Middle frontal gyrus (tissue), 1 donor: ENCODE measurements at regions not wholly inside any gene's neighbourhood (a gene's known extent, or its start where the extent isn't known, plus 50 kb on each side); places are given as distances from the start of the nearest gene placed in this dataset.

Source experiments
- DNase-seq: peaks from one replicate; pipeline ENCODE4 v3.0.0-alpha.2; 2015; ENCODE audit warnings: low spot score; ENCODE audit errors: extremely low spot score

- DNase-seq, result no peak
Measured at GRCh38 chr16:64543031-64543430, 578.8 kb downstream of the CDH11 start.

DNA sequence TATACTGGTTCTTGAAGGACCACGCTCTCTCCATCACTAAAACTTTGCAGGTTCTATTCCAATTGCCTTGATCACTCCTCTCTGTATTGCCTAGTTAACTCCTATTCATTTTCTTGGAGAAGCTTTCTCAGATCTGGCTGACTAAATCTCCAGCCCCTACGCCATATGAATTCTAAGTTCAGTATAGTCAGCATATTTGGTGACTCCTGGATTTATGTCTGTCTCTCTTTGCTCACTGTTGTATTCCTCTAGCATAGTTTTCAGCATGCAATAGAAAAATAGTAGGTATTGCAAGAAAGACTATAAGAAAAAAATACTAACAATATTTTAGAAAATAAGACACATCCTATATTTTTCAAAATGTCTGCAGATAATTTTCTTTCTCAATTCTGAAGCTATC, 579.7 kb downstream of the CDH11 start:
- no peak for DNase-seq

GRCh38 chr16:64541621-64542020, 580.2 kb downstream of the CDH11 start:
- DNase-seq, result no peak

DNA sequence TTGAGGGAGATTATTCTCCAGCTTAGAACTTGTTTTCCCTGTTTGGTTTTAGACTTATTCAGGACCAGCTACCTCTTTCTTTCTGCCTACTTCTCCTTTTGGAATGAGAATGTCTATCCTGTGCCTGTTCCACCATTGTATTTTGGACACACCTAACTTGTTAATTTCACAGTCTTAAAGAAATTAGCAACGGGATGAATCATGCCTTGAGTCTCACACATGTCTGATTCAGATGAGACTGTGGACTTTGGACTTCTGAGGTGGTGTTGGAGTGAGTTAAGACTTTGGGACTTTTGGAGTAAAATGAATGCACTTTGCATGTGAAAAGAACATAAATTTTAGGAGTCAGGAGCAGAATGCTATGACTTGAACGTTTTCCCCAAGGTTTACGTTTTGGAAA, 581.4 kb downstream of the CDH11 start:
- DNase-seq, result no peak

GRCh38 chr16:64539811-64540371, 582.0 kb downstream of the CDH11 start:
- DNase-seq, result no peak

DNA sequence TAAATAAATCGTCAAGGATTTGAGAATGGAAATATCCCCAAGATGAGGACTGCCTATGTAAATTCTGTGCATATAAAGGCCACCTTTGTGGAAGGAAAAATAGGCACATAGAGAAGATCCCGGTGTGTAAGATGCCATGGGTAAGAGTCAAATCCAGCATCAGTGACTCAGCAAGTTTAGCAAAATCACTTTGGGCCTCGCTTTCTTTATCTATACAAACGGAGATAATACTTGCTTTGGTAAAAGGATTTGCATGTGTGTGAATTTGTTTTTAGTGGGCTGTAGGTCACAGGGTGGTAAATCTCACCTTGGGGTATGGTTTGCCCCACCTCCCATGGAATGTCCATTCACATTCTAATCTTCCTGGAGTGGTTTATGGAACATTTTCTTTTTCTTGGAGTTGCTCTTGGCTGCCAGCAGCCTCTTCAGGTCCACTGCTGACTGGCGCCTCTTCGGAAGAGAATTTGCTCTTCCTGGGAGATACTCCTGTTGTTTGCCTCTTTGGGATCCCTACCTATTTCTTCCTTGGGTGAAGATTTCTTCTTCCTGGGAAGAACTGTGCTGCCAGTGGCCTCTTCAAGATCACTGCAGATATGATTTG, 587.6 kb downstream of the CDH11 start:
- no peak for DNase-seq

DNA sequence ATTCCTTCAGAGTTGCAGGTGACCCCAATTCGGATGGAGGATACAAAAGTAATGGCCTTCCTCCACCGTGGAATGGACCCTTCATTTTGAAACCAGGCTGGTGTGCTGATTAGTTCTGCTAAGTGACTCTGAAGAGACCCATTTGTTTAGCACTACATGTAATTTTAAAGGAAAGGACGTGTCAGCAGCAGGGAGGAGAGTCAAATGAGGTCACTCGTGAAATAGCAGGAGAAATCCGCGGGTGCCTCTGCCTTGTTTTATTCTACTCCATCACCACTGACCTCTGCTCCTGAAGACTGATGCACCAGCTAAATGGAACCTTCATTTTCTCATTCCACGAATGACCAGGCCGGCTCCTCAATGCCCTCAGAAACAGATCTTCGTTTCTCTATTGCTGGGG, 589.2 kb downstream of the CDH11 start:
- DNase-seq, result no peak

DNA sequence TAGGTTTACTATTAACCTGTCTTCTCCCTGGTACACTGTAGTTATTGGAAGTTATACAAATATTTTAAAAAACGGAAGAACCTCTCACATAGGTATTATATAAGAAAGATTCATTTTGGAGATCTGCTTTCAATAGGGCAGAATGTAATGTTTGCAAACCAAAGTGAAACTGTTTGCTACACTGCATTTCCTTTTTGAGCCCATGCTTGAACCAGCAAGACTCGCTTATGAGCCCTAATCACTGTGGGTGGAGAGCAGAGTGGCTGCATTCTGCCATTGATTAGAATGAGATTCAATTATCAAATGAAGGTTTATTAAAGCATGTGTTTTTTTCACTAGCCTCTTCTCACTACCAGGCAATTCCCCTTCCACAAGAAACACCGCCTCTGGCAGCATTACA, 589.7 kb downstream of the CDH11 start:
- DNase-seq, result no peak

GRCh38 chr16:64531401-64531800, 590.5 kb downstream of the CDH11 start:
- no peak for DNase-seq

GRCh38 chr16:64522548-64522947, 599.3 kb downstream of the CDH11 start:
- no peak for DNase-seq

DNA sequence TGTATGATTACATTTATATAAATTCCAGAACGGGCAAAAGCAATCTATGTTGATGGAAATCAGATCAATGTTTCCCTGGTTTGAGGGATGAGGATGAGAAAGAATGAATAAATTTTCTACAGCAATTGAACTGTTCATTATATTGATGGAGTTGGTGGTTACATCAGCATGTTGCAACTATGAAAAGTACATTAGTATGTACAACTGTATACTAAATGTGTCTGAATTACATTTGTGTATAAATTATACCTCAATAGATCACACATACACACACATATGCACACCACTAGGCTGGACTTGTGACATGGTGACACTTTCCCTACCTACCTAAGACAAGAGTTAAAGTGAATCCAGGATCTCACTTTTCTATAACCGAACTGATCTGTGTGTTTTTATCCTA, 608.0 kb downstream of the CDH11 start:
- no peak for DNase-seq

GRCh38 chr16:64507240-64508024, 614.4 kb downstream of the CDH11 start:
- DNase-seq, result no peak

- no peak for DNase-seq
Measured at GRCh38 chr16:64499211-64499610, 622.7 kb downstream of the CDH11 start.

GRCh38 chr16:64498363-64498762, 623.5 kb downstream of the CDH11 start:
- DNase-seq, result no peak

GRCh38 chr16:64493709-64494108, 628.2 kb downstream of the CDH11 start:
- no peak for DNase-seq

DNA sequence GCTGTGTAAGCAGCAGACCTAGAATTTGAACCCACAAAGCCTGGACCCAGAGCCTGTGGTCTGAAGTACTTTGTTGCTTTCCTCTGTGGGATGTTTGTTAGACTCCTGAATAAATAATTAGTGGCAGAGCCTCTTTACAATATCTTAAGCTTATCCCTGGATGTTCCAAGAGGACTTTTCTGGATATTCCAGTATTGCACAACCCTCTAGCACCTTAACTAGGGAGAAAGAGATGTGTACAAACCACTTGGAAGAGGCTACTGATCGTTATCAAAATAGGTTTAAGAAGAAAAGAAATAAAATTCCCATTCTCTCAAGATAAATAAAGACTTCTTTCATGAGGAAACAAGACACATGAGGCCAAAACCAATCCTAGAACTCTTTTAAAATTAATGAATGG, 632.4 kb downstream of the CDH11 start:
- no peak for DNase-seq

- DNase-seq, result no peak
Measured at GRCh38 chr16:64486561-64486960, 635.3 kb downstream of the CDH11 start.

- no peak for DNase-seq
Measured at GRCh38 chr16:64481497-64481896, 640.4 kb downstream of the CDH11 start.

- DNase-seq, result no peak
Measured at GRCh38 chr16:64478252-64478906, 643.5 kb downstream of the CDH11 start.

GRCh38 chr16:64475627-64476351, 646.1 kb downstream of the CDH11 start:
- no peak for DNase-seq

DNA sequence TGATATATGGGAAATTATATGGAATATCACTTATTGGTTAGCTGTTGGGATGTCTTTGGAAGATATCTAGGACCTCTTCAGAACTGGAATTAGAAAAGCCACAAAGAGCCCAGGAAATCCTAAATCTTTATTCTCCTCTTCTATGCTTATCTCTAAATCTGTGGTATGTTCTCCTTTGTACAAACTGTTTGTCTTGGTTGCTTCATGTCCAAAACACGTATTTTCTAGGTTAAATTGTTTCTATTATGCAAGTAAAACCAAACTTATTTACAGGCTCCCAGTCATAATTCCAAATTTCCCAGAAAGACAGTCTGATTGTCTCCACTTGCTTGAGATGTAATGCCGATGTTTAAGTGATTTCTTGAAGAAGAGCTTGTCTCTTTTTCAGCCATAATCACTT, 650.9 kb downstream of the CDH11 start:
- DNase-seq, result no peak
